Colonic mucosa (tissue), 4 donors: ENCODE measurements at regions not wholly inside any gene's neighbourhood (a gene's known extent, or its start where the extent isn't known, plus 50 kb on each side); places are given as distances from the start of the nearest gene placed in this dataset.
A peak's percentile ranks its signal among the peaks of the same experiment; 100 is the strongest.

ENCODE experiments used
- DNase-seq: peaks from one replicate; pipeline ENCODE4 v3.0.0-alpha.2; 2020
- H3K27ac ChIP-seq: fragments of 200-600 bp; one replicate; pipeline ENCODE4 v1.8.0; 2021
- H3K27me3 ChIP-seq: fragments of 200-600 bp; one replicate; pipeline ENCODE4 v1.8.0; 2021
- H3K36me3 ChIP-seq: fragments of 200-600 bp; one replicate; pipeline ENCODE4 v1.8.0; 2021
- H3K4me1 ChIP-seq: fragments of 200-600 bp; one replicate; pipeline ENCODE4 v1.8.0; 2021; ENCODE audit warnings: mild to moderate bottlenecking
- H3K4me3 ChIP-seq: fragments of 200-600 bp; one replicate; pipeline ENCODE4 v1.8.0; 2021
- H3K9ac ChIP-seq, 2 donors: one replicate each; pipeline ENCODE4 v1.7.0; 2013; ENCODE audit warnings: control low read depth in 2 of 2, low read depth in 2 of 2, low read length in 2 of 2
- H3K9me3 ChIP-seq: fragments of 200-600 bp; one replicate; pipeline ENCODE4 v1.8.0; 2021
- CTCF ChIP-seq: fragments of 200-600 bp; IDR thresholded peaks from one replicate; pipeline ENCODE4 v1.8.0; 2022; ENCODE audit warnings: antibody characterized with exemption, mild to moderate bottlenecking
- intact Hi-C: fragments of 100-400 bp; cut with DNase I; formaldehyde crosslinking; loops from one replicate; pipeline ENCODE4 v1.14.1; 2022
- donor health status: healthy.
- donor health status: DM: no; HTN: no; CAD: no.
- donor health status: DM: no; HTN: no; CAD: no.

GRCh38 chr9:95738438-95738837 lies 137.1 kb upstream of the ERCC6L2 start:
- H3K27me3 ChIP-seq: no peaks in the 10 kb centered on the region
- H3K36me3 ChIP-seq: no peaks in the 10 kb centered on the region
- no peak overlapping the region for H3K27ac ChIP-seq
- no peak for DNase-seq
- no peak overlapping the region for H3K9ac ChIP-seq
- peaks cover 2% of the 10 kb centered on the region for H3K4me1 ChIP-seq
- no peaks in the 10 kb centered on the region for H3K9me3 ChIP-seq
- TF ChIP-seq CTCF: no peak
- intact Hi-C loops: no loop called here
- no peak overlapping the region for H3K4me3 ChIP-seq

- H3K4me3 ChIP-seq: no peak overlapping the region
- H3K9me3 ChIP-seq: no peaks in the 10 kb centered on the region
- H3K36me3 ChIP-seq: no peaks in the 10 kb centered on the region
- H3K27ac ChIP-seq: no peak overlapping the region
- no peak overlapping the region for H3K9ac ChIP-seq
- intact Hi-C loops: no loop called here
- DNase-seq: no peak
- H3K4me1 ChIP-seq: peaks cover 15% of the 10 kb centered on the region
- H3K27me3 ChIP-seq: no peaks in the 10 kb centered on the region
- TF ChIP-seq CTCF: no peak
Observed at GRCh38 chr9:95736891-95737522, 138.5 kb upstream of the ERCC6L2 start.

- Histone ChIP-seq H3K9ac (no peak overlapping the region), H3K36me3 (no peaks in the 10 kb centered on the region), H3K27me3 (no peaks in the 10 kb centered on the region), H3K4me3 (no peak overlapping the region), H3K4me1 (peaks cover 15% of the 10 kb centered on the region), H3K27ac (no peak overlapping the region), H3K9me3 (no peaks in the 10 kb centered on the region)
- no peak for TF ChIP-seq CTCF
- no peak for DNase-seq
- intact Hi-C loops: no loop called here
Observed at GRCh38 chr9:95736370-95736769, 139.1 kb upstream of the ERCC6L2 start.

GRCh38 chr9:95735701-95736100 lies 139.8 kb upstream of the ERCC6L2 start:
- intact Hi-C loops: no loop called here
- Histone ChIP-seq H3K9me3 (no peaks in the 10 kb centered on the region), H3K4me1 (peaks cover 15% of the 10 kb centered on the region), H3K27me3 (no peaks in the 10 kb centered on the region), H3K4me3 (no peak overlapping the region), H3K27ac (no peak overlapping the region), H3K9ac (no peak overlapping the region), H3K36me3 (no peaks in the 10 kb centered on the region)
- no peak for TF ChIP-seq CTCF
- DNase-seq: no peak

GRCh38 chr9:95733741-95734666 lies 141.5 kb upstream of the ERCC6L2 start:
- Histone ChIP-seq H3K27me3 (no peaks in the 10 kb centered on the region), H3K27ac (peak overlapping the region; percentile 44), H3K4me1 (peaks cover 15% of the 10 kb centered on the region), H3K36me3 (no peaks in the 10 kb centered on the region), H3K9me3 (no peaks in the 10 kb centered on the region), H3K4me3 (no peak overlapping the region), H3K9ac (no peak overlapping the region)
- no peak for TF ChIP-seq CTCF
- DNase-seq: no peak
- intact Hi-C loops: no loop called here
